ENCODE measurements at regions not wholly inside any gene's neighbourhood (a gene's known extent, or its start where the extent isn't known, plus 50 kb on each side); places are given as distances from the start of the nearest gene placed in this dataset.
A peak's percentile ranks its signal among the peaks of the same experiment; 100 is the strongest.

- H3K4me3 ChIP-seq (ENCODE audit: low read depth, low read length, poor library complexity, severe bottlenecking) = no peak overlapping the region
- no peaks in the 10 kb centered on the region for H3K9me2 ChIP-seq (ENCODE audit: insufficient read depth, low read length)
- POLR2A ChIA-PET = no interaction called here
- no peaks in the 10 kb centered on the region for H3K9me3 ChIP-seq (ENCODE audit: low read length)
- H4K20me1 ChIP-seq (ENCODE audit: insufficient read depth, low read length) = no peaks in the 10 kb centered on the region
- CTCF ChIA-PET (ENCODE audit: unreplicated experiment) = no interaction called here
- H3K4me1 ChIP-seq (ENCODE audit: insufficient read depth, low read length, poor library complexity, severe bottlenecking) = no peaks in the 10 kb centered on the region
- H2AFZ ChIP-seq (ENCODE audit: low read length) = no peak overlapping the region
- no peaks in the 10 kb centered on the region for H3K36me3 ChIP-seq (ENCODE audit: insufficient read depth, low read length)
- TF ChIP-seq CTCF (conservative IDR thresholded peaks at IDR 0.05; ENCODE audit: low read length) = no peak
- no peak for TF ChIP-seq EZH2phosphoT487 (IDR thresholded peaks at IDR 0.05; ENCODE audit: borderline replicate concordance, low read depth, low read length)
- intact Hi-C loops (cut with micrococcal nuclease; ENCODE audit: unreplicated experiment) = no loop called here
- no peak for DNase-seq (ENCODE audit: low spot score)
- no peak overlapping the region for H3K27ac ChIP-seq (ENCODE audit: low read depth, low read length, poor library complexity, severe bottlenecking)
- BruUV-seq (replicated peaks) = no TSS peak
- H3K79me2 ChIP-seq (ENCODE audit: insufficient read depth, low read depth, low read length) = no peaks in the 10 kb centered on the region
- no peak overlapping the region for H3K4me2 ChIP-seq (ENCODE audit: low read length)
These were observed 116.9 kb upstream of the SCN7A start for GRCh38 chr2:166610913-166611305.

GRCh38 chr2:166610180-166610912, 116.3 kb upstream of the SCN7A start:
- TF ChIP-seq CTCF (conservative IDR thresholded peaks at IDR 0.05; ENCODE audit: low read length) (no peak), EZH2phosphoT487 (IDR thresholded peaks at IDR 0.05; ENCODE audit: borderline replicate concordance, low read depth, low read length) (no peak)
- BruUV-seq (replicated peaks) = no TSS peak
- ChIA-PET CTCF (ENCODE audit: unreplicated experiment) (no interaction called here), POLR2A (interaction anchor here (0.6 kb wide), 1 partner anchor 549 kb away, joined by 3 read pairs; no protein-coding TSS in a partner anchor)
- intact Hi-C loops (cut with micrococcal nuclease; ENCODE audit: unreplicated experiment) = no loop called here
- Histone ChIP-seq H2AFZ (ENCODE audit: low read length) (no peak overlapping the region), H3K27ac (ENCODE audit: low read depth, low read length, poor library complexity, severe bottlenecking) (no peak overlapping the region), H3K4me2 (ENCODE audit: low read length) (no peak overlapping the region), H3K4me1 (ENCODE audit: insufficient read depth, low read length, poor library complexity, severe bottlenecking) (no peaks in the 10 kb centered on the region), H3K9me2 (ENCODE audit: insufficient read depth, low read length) (no peaks in the 10 kb centered on the region), H4K20me1 (ENCODE audit: insufficient read depth, low read length) (no peaks in the 10 kb centered on the region), H3K9me3 (ENCODE audit: low read length) (no peaks in the 10 kb centered on the region), H3K4me3 (ENCODE audit: low read depth, low read length, poor library complexity, severe bottlenecking) (no peak overlapping the region), H3K36me3 (ENCODE audit: insufficient read depth, low read length) (no peaks in the 10 kb centered on the region), H3K79me2 (ENCODE audit: insufficient read depth, low read depth, low read length) (no peaks in the 10 kb centered on the region)
- DNase-seq (ENCODE audit: low spot score) = no peak

- H4K20me1 ChIP-seq (ENCODE audit: insufficient read depth, low read length) = no peaks in the 10 kb centered on the region
- no peaks in the 10 kb centered on the region for H3K79me2 ChIP-seq (ENCODE audit: insufficient read depth, low read depth, low read length)
- H3K27ac ChIP-seq (ENCODE audit: low read depth, low read length, poor library complexity, severe bottlenecking) = no peak overlapping the region
- no peak overlapping the region for H2AFZ ChIP-seq (ENCODE audit: low read length)
- DNase-seq (ENCODE audit: low spot score) = no peak
- POLR2A ChIA-PET = interaction anchor here (0.6 kb wide), 1 partner anchor 550 kb away, joined by 3 read pairs; no protein-coding TSS in a partner anchor
- TF ChIP-seq EZH2phosphoT487 (IDR thresholded peaks at IDR 0.05; ENCODE audit: borderline replicate concordance, low read depth, low read length) = no peak
- 0 out of 2 replicates have a peak, but pooled peaks have one; percentile 21 for TF ChIP-seq CTCF (conservative IDR thresholded peaks at IDR 0.05; ENCODE audit: low read length)
- H3K4me1 ChIP-seq (ENCODE audit: insufficient read depth, low read length, poor library complexity, severe bottlenecking) = no peaks in the 10 kb centered on the region
- H3K9me3 ChIP-seq (ENCODE audit: low read length) = no peaks in the 10 kb centered on the region
- intact Hi-C loops (cut with micrococcal nuclease; ENCODE audit: unreplicated experiment) = no loop called here
- H3K4me3 ChIP-seq (ENCODE audit: low read depth, low read length, poor library complexity, severe bottlenecking) = no peak overlapping the region
- BruUV-seq (replicated peaks) = no TSS peak
- no peaks in the 10 kb centered on the region for H3K9me2 ChIP-seq (ENCODE audit: insufficient read depth, low read length)
- CTCF ChIA-PET (ENCODE audit: unreplicated experiment) = no interaction called here
- H3K36me3 ChIP-seq (ENCODE audit: insufficient read depth, low read length) = no peaks in the 10 kb centered on the region
- no peak overlapping the region for H3K4me2 ChIP-seq (ENCODE audit: low read length)
These were observed 115.3 kb upstream of the SCN7A start for GRCh38 chr2:166609183-166609959.
